GM10248 (cell line): ENCODE measurements at regions not wholly inside any gene's neighbourhood (a gene's known extent, or its start where the extent isn't known, plus 50 kb on each side); places are given as distances from the start of the nearest gene placed in this dataset.

ENCODE experiments used
- CTCF ChIA-PET: fragments of 300-600 bp; sonication (Branson Sonifier 250); formaldehyde crosslinking; extraction: SDS; loops from one replicate; lab custom pipeline; 2021; ENCODE audit warnings: antibody characterized with exemption; lab: Yijun Ruan, JAX
- POLR2A ChIA-PET: fragments of 350-650 bp; sonication (Branson Sonifier 250); formaldehyde crosslinking; extraction: SDS; loops from one replicate; lab custom pipeline; 2020; ENCODE audit warnings: antibody characterized with exemption; lab: Yijun Ruan, JAX
- DNase-seq: peaks from one replicate; pipeline ENCODE4 v3.0.0; 2012; ENCODE audit errors: extremely low spot score
- TF ChIP-seq, protein P1 (sequence below): IDR thresholded peaks from 2 replicates; pipeline ENCODE4 v1.5.1; 2012; ENCODE audit warnings: mild to moderate bottlenecking, low read depth; ENCODE audit errors: extremely low read depth, missing control alignments, control extremely low read depth

DNA sequence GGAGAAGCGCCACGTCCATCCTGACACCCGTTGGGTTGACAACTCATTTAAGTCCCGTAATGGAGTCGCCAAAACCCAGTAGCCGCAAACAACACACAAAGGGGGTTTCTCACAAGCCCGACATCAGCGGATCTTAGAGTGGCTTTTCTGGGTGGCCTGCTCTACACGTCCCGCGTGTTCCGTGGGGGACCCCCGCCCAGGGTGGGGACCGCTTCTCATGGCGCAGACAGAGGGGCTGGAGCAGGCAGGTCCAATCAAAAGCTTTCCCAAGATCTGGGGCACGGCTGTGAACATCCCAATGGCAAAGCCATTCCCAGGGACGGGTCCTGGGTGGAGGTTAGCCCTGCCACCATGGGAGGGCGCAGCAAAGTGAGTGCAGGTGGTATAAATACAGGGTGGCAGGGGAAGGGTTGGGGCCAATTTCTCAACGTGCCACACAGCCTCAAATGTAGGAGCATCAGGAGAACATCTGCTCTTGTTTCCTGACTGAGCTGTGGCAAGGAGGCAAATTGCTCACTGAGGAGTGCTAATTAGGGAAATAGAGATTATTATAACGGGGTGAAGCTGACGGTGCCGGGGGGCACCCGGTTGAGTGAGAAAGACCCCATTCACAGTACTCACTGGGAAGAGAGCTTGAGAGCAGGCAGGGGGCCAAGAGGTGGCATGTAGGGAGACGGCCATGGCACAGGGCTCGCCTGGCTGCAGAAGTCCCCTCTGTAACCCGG lies 1447.2 kb downstream of the TBC1D22A start:
- DNase-seq, result no peak
- CTCF ChIA-PET, result no interaction called here
- TF ChIP-seq, protein P1, sequence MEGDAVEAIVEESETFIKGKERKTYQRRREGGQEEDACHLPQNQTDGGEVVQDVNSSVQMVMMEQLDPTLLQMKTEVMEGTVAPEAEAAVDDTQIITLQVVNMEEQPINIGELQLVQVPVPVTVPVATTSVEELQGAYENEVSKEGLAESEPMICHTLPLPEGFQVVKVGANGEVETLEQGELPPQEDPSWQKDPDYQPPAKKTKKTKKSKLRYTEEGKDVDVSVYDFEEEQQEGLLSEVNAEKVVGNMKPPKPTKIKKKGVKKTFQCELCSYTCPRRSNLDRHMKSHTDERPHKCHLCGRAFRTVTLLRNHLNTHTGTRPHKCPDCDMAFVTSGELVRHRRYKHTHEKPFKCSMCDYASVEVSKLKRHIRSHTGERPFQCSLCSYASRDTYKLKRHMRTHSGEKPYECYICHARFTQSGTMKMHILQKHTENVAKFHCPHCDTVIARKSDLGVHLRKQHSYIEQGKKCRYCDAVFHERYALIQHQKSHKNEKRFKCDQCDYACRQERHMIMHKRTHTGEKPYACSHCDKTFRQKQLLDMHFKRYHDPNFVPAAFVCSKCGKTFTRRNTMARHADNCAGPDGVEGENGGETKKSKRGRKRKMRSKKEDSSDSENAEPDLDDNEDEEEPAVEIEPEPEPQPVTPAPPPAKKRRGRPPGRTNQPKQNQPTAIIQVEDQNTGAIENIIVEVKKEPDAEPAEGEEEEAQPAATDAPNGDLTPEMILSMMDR, result no peak
- POLR2A ChIA-PET, result no interaction called here

DNA sequence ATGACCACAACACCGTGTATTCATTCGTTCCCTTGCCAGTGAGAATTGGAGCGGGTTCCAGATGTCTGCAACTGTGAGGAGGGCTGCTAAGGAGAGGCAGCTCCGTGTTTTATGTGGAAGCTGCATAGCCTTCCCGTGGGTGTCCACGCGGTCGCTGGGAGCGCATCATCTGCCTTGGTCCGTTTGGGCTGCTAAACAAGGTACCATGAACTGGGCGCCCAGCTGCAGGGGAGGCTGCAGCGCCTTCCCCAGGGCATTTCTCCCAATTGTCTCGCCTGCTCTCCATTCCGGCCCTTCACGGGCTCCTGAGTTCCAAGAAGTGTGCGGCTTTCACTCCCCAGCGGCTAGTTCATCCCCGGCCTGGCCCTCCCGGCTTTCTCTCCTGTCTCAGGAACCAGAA lies 1446.4 kb downstream of the TBC1D22A start:
- POLR2A ChIA-PET, result no interaction called here
- TF ChIP-seq, protein P1, result no peak
- CTCF ChIA-PET, result no interaction called here
- DNase-seq, result no peak

DNA sequence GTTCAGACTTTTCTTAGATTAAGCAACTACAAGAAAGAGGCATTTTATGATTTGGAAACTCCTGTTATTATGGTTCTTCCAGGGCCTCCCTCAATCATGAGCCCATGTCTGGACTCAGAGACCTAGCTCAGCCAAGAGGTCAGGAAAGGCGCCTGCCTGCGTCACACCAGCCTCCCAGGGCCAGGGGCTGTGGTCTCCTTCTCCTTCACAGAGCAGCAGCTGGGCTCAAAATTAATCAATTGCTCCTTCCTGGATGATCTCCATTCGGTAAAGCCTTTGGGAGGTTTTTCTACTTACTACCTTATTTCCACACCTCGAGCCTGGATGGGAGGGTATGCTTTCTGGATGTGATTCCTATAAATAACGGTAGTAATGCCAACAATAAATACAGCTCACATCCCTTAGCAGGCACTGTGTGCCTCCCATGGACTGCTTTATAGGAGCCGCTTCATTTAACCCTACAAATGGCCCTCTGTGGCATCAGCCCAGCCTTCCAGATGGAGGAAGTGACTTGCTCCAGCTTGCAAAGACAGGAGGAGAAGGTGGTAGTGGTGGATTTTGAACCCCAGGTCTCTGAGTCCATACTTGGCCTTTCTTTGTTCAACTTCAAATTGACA lies 1445.6 kb downstream of the TBC1D22A start:
- no peak for DNase-seq
- ChIA-PET CTCF (no interaction called here), POLR2A (no interaction called here)

DNA sequence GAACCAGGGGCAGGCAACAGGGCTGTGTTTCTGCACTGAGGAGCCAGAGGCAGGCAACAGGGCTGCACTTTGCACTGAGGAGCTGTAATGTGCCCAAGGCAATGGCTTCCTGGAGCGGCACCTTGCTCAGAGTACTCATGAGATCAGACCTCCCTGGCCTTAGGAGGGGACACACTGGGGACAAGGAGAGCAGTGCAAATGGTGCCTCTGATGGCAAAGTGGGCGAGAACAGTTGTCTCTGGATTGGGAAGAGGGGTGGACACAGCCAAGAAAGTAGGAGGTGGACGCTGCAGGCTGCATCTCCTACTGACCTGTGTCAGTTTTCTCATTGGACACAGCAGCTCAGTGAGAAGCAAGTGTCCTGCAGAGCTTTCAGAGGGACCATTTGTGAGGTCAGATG lies 1443.3 kb downstream of the TBC1D22A start:
- POLR2A ChIA-PET, result no interaction called here
- TF ChIP-seq, protein P1, result no peak
- DNase-seq, result no peak
- CTCF ChIA-PET, result no interaction called here

More for the DNA sequence above, 1445.6 kb downstream of the TBC1D22A start:
- TF ChIP-seq, protein P1, result no peak

DNA sequence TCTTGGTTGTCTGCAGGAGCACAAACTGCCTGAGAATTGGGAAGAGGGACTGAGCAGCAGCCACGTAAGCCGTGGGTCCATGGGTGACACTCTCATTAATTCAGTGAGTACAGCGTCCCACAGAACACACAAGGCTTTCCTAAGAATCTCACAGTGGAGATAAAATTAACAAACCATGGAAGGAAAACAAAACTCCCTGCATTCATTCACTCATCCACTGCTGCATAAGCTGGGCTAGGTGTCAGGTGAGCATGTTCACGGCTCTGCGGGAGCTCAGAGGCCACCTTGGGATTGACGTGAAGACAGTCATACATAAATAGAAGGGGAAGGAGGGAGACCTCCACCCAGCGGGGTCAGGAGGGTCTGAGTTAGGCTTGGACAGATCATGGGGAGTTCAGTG lies 1442.7 kb downstream of the TBC1D22A start:
- DNase-seq, result no peak
- TF ChIP-seq, protein P1, result no peak
- ChIA-PET CTCF (no interaction called here), POLR2A (no interaction called here)

DNA sequence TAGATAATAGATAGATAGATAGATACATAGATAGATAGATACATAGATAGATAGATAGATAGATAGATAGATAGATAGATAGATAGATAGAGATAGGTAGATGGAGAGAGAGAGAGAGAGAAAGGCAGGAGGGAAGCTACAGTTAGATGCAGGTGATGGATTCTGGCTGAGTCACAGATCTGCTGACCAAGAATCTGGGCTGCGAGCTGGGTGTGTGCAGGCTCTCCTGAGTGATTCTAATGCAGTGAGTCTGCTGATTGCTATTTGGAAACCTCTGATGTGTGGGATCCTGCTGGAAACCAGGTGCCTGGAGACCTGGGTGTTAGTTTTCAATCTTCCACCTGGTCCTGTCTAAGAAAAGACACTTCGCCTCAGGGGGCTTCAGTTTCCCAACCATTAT lies 1441.8 kb downstream of the TBC1D22A start:
- no peak for DNase-seq
- ChIA-PET CTCF (no interaction called here), POLR2A (no interaction called here)
- TF ChIP-seq, protein P1, result no peak
